Activated CD4-positive, alpha-beta T cell treated with anti-CD3 and anti-CD28 coated beads, Interleukin-2, Interleukin-6, amounts not matched to agents 100 ng/mL and 50 ng/mL, durations not matched to agents 16 hours and 8 hours (primary cell): ENCODE measurements at regions not wholly inside any gene's neighbourhood (a gene's known extent, or its start where the extent isn't known, plus 50 kb on each side); places are given as distances from the start of the nearest gene placed in this dataset.

Experiments
- DNase-seq: peaks from one replicate; pipeline ENCODE4 v3.0.0-alpha.2; 2020

DNA sequence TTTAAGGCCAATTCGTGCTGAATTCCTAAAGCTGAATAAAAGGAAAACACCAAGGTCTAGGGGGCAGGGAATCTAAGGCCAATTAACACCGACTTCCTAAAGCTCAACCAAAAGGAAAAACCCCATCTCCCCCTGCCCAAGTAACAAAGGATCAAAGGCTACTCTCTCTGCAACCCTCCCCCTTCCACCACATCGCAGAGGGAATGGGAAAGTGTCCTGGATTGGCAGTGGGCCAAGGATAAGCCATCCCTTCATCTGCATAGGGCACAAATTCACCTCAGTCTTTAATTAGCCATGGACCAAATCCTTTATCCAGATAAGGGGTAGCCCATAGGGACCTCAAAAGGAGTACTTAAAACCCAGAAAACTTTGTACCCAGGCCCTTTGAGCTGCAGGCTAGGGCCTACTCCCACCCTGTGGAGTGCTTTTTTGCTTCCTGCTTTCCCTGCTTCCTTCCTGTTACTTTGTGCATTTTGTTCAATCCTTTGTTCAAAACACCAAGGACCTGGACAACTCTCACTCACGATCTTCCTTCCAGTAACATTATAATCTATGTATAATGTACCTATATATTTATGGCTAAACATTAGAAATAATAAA lies 2119.8 kb upstream of the CELF4 start:
- no peak for DNase-seq

- no peak for DNase-seq
These were observed 2115.5 kb upstream of the CELF4 start for GRCh38 chr18:39681061-39681460.

- no peak for DNase-seq
These were observed 2110.3 kb upstream of the CELF4 start for GRCh38 chr18:39675906-39676305.

DNA sequence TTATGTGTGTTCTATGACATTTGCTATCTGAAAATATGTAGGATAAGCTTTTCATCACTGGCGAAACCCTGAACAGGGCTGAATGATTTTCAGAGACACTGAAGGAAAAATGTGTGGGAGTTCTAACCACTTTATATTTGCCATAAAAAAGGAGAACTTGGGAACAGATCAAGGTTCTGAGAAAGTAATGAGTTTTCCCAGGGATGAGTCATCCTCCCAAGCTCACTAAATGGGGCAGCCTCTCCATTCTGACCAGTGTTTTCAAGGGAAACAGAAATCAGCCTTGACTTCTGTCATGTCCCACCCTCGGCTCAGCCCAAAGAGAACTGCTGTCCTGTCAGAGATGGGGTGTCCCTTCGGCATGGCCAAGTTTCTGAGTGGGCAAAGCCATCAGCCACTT lies 2109.8 kb upstream of the CELF4 start:
- DNase-seq: no peak

DNA sequence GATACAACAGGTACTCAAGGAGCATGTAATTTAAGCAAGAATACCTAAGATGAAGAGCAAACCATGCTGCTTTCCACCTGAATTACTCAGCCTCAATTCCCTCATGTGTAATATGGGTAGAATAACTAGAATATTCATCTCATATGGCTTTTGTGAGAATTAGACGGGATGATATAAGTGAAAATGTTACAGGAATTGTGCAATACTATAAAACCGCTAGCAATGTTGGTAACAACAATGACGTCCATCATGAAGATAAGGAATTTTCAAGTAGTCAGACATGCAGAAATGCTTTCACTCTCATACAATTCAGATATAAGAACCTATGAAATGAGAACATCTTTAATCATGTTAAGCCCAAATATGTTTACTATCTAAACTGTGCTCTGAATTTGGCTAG lies 2106.6 kb upstream of the CELF4 start:
- DNase-seq: no peak

GRCh38 chr18:39667905-39668304 lies 2102.3 kb upstream of the CELF4 start:
- peak; percentile 0 for DNase-seq

GRCh38 chr18:39666541-39666940 lies 2100.9 kb upstream of the CELF4 start:
- DNase-seq: no peak

- no peak for DNase-seq
These were observed 2096.3 kb upstream of the CELF4 start for GRCh38 chr18:39661856-39662366.

DNA sequence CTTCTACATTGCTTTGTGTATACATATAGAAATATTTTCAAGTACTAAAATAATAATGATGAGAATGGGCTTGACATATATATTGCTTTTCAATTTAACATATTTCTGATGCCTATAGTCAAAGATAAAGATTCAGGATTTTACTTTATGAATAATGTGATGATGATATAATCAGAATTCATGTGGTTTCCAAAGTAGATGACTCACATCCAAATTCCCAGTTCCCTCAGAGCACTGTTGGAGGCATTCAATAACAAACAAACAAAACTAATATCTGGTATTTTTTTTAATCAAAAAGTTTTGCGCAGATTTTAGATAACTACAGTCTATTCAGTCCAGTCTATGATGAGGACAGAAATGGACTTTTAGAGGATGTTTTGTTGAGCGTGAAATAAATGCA lies 2094.5 kb upstream of the CELF4 start:
- no peak for DNase-seq

GRCh38 chr18:39655341-39655740 lies 2089.7 kb upstream of the CELF4 start:
- DNase-seq: no peak

DNA sequence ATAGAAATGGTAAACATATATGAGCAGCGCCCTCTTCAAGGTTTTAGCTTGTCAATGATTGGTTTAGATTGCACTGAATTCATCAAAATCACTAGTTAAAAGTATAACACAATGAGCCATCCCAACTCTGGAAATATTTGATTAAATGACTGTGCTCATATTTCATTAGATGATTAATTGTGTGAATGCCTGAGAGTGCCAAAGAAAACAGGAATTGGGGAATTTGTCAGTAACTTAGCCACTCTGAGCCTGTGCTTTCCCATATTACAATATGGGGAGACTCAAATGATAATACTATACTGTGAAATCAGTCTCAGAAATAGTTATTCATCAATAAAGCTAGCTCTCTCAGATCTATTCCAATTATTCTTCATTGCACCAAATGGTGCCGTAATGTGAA lies 2087.6 kb upstream of the CELF4 start:
- no peak for DNase-seq

- no peak for DNase-seq
These were observed 2083.0 kb upstream of the CELF4 start for GRCh38 chr18:39648616-39649015.

GRCh38 chr18:39647627-39648534 lies 2082.3 kb upstream of the CELF4 start:
- no peak for DNase-seq

DNA sequence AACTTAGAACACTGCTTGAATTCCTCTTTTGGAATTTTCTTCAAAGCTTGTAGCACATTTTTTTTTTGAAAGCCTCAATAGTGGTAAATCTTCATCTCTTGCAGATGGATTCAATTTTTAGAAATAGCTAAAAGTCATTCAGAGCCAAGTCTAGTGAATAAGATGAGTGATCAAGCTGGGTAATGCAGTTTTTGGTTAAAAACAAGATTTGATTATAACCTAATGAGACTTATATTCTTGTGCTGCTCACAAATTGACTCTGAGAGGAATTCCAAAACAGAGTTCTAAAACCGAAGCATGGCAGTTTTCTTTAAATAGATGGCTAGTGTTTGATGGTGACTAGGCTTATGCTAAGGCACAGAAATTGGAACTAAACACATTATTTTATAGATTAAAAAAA lies 2072.6 kb upstream of the CELF4 start:
- no peak for DNase-seq

GRCh38 chr18:39636931-39637330 lies 2071.3 kb upstream of the CELF4 start:
- no peak for DNase-seq

- no peak for DNase-seq
These were observed 2070.4 kb upstream of the CELF4 start for GRCh38 chr18:39635966-39636365.

DNA sequence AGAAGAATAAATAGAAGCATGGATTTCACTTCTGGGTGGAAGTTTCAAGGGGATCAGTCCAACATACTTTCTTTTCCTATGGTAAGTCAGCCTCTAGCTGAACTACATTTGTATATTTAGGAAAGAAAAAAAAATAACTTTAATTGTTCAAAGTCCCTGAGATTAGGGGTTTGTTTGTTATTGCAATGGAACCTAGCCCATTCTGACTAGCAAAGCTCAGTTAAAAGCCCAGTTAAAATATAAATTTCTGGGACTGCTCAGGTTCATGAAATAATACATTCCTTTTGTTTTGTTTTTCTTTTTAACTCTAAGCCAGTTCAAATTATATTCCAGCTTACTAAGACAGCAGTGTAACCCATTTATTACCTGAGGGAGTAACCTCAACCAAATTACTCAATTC lies 2069.6 kb upstream of the CELF4 start:
- DNase-seq: no peak

GRCh38 chr18:39627936-39628335 lies 2062.3 kb upstream of the CELF4 start:
- DNase-seq: no peak

DNA sequence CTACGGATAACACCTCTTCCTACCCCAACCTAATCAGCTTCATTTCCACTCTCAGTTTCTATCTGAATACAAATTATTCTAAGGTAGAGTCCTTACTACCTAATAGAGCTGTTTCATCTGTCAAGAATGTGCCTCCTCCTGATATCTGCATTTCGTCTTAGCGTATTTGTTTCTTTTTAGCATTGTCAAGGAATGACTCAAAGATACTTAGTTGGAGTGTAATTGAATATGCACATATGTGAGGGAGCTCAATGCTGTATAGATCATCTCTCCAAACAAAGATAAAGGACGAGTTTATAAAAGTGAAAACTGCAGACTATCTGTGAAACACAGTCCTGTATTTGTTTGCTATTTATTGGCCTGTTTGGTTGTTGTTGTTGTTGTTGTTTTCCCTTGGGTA lies 2059.4 kb upstream of the CELF4 start:
- DNase-seq: no peak

- no peak for DNase-seq
These were observed 2056.8 kb upstream of the CELF4 start for GRCh38 chr18:39622431-39622830.

GRCh38 chr18:39620551-39621168 lies 2055.1 kb upstream of the CELF4 start:
- no peak for DNase-seq

DNA sequence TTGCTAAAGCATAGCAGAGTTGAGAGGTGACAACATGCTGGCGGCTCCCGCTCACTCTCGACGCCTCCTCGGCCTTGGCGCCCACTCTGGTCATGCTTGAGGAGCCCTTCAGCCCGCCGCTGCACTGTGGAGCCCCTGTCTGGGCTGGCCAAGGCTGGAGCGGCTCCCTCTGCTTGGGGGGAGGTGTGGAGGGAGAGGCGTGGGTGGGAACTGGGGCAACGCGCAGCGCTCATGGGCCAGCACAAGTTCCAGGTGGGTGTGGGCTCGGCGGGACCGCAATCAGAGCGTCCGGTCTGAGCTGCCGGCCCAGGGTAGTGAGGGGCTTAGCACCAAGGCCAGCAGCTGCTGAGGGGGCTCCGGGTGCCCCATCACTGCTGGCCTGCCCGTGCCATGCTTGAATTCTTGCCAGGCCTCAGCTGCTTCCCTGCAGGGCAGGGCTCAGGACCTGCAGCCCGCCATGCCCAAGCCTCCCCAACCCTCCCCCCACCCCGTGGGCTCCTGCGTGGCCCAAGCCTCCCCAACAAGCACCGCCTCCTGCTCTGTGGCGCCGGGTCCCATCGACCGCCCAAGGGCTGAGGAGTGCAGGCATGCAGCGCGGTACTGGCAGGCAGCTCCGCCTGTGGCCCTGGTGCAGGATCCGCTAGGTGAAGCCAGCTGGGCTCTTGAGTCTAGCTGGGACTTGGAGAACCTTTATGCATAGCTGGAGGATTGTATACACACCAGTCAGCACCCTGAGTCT lies 2052.8 kb upstream of the CELF4 start:
- no peak for DNase-seq
